GM19240 (cell line): ENCODE measurements at regions not wholly inside any gene's neighbourhood (a gene's known extent, or its start where the extent isn't known, plus 50 kb on each side); places are given as distances from the start of the nearest gene placed in this dataset.

Source experiments
- DNase-seq: peaks from one replicate; pipeline ENCODE4 v3.0.0; 2011; ENCODE audit warnings: low spot score; ENCODE audit not compliant: insufficient read length

- no peak for DNase-seq
These were observed 127.7 kb upstream of the DLX2 start for GRCh38 chr2:172230332-172230888.

- no peak for DNase-seq
These were observed 128.2 kb upstream of the DLX2 start for GRCh38 chr2:172230889-172231401.

- no peak for DNase-seq
These were observed 128.8 kb upstream of the DLX2 start for GRCh38 chr2:172231508-172231907.

- no peak for DNase-seq
These were observed 130.2 kb upstream of the DLX2 start for GRCh38 chr2:172232708-172233396.

GRCh38 chr2:172233987-172234715 is 131.5 kb upstream of the DLX2 start:
- DNase-seq = no peak

GRCh38 chr2:172234716-172235691 is 132.3 kb upstream of the DLX2 start:
- DNase-seq = no peak

- no peak for DNase-seq
These were observed 137.4 kb upstream of the DLX2 start for GRCh38 chr2:172239944-172240590.

GRCh38 chr2:172241222-172241621 is 138.5 kb upstream of the DLX2 start:
- no peak for DNase-seq

GRCh38 chr2:172242471-172242870 is 139.8 kb upstream of the DLX2 start:
- no peak for DNase-seq

- no peak for DNase-seq
These were observed 140.3 kb upstream of the DLX2 start for GRCh38 chr2:172242961-172243360.

- no peak for DNase-seq
These were observed 141.9 kb upstream of the DLX2 start for GRCh38 chr2:172244419-172245130.

- no peak for DNase-seq
These were observed 143.9 kb upstream of the DLX2 start for GRCh38 chr2:172246649-172247048.

GRCh38 chr2:172247203-172247602 is 144.5 kb upstream of the DLX2 start:
- DNase-seq = no peak

- no peak for DNase-seq
These were observed 145.7 kb upstream of the DLX2 start for GRCh38 chr2:172248381-172248780.

GRCh38 chr2:172248785-172249187 is 146.1 kb upstream of the DLX2 start:
- DNase-seq = no peak

- DNase-seq = no peak
These were observed 146.6 kb upstream of the DLX2 start for GRCh38 chr2:172249334-172249733.

GRCh38 chr2:172249986-172250385 is 147.3 kb upstream of the DLX2 start:
- no peak for DNase-seq

- no peak for DNase-seq
These were observed 148.5 kb upstream of the DLX2 start for GRCh38 chr2:172251231-172251630.

GRCh38 chr2:172252154-172252553 is 149.5 kb upstream of the DLX2 start:
- no peak for DNase-seq
